Embryonic facial prominence (tissue), 1 donor: ENCODE measurements at regions not wholly inside any gene's neighbourhood (a gene's known extent, or its start where the extent isn't known, plus 50 kb on each side); places are given as distances from the start of the nearest gene placed in this dataset.

Experiments
- DNase-seq: peaks from one replicate; pipeline ENCODE4 v3.0.0-alpha.2; 2016; ENCODE audit errors: extremely low spot score

DNA sequence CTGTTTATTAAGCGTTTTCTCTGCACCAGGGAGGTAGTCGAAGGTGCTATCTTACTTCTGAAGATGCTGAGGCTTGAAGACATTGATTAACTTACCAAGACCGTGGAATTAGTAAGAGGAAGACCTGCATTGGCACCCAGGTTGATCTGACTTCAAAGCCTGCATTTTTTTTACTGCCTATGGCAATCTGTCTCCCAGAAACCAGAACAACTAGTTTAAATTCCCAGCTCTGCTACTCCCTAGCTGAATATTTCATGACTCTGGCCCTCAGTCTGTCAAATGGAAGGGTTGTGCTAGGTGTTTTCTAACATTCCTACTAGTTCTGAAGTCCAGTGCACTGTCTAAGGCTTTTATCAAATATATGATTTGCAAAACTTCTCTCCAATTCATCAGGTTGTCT lies 52.0 kb upstream of the GRAMD1B start:
- no peak for DNase-seq

DNA sequence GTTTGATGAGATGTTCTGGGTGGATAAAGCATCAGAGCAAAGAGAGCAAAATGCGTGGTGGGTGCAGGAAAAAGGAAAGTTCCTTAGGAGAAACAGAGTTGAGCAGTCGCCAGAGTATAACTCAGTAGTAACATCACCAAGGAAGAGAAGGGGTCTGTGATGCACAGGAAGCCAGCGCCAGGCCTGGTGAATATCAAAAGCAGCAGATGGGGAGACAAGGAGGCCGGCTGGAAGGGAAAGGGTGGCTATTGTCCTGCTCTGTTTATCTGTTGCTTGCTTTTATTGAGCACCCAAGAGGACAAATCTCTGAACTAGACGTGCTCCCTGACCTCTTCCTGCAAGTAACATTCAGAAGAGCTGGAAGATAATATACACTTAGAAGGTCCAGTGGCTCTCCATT lies 52.7 kb upstream of the GRAMD1B start:
- no peak for DNase-seq

DNA sequence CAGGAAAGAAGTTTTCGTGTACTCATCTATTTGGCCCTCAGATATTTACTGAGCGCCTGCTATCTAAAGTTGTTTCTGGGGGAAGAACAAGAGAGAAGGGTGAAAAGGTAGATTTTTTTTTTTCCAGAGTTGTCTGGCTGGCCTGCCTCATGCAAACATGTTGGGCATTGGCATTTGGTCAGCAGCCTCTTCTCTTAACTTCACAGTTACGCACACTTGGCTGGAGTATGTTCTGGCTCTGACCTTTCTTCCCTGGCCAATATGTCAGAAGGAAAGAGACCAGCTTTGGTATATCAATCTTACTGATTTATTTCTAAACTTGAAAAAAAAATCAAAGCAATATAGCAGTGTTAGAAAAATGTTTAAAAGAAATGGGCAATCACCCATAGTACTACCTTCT lies 54.2 kb upstream of the GRAMD1B start:
- DNase-seq = no peak

DNA sequence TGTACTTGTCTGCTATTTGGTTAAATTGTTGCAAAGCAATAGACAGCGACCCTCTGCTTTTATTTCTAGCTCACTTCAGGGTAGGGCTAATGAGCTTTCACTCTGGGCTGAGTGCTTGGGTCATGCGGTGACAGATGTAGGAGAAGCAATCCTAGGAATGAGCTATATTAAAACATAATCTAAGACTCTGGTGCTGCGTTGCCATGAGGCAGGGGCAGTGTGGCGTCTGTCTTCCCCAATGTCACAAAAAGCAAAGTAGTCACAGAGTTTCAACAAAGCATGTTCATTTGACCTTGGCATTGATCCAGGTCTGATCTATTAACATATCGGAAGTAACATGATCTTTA lies 55.5 kb upstream of the GRAMD1B start:
- DNase-seq = no peak

DNA sequence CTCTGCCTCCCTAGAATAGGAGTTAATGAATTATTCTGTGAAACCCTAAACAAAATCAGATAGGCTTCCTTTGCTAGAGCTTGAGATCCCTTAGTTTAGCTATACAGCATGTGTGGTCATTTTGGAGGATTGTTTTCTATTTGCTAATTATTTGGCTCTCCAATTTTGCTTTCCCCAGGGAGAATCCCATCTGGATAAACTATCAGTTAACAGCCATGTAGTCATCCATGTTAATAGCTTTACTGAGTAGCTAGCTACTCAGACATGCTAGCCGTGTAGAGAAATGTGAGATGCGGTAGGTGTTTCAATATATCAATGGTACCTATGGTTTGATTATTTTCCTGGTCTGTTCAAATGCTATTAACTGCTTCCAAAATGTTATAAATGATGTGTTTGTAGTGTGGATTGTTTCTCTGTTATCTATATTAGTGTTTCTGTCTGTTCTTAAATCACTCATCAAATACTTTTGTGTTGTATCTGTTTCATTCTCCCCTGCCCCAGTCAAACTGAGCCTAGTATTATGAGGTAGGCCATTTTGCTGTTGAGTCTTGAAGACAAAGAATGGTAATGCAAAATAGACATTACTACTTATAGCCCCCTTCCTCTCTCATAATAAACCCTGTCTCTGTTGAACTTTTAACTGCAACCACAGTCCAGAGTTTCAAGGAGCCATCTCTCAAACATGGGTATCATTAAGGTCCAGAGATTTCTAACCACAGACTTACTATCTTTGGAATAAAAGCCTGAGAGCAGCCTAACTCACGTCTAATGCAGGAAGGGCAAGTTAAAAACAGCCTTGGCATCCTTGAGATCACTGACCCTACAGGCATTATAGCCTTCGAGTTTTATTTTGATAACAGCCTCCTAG lies 56.1 kb upstream of the GRAMD1B start:
- DNase-seq = no peak

DNA sequence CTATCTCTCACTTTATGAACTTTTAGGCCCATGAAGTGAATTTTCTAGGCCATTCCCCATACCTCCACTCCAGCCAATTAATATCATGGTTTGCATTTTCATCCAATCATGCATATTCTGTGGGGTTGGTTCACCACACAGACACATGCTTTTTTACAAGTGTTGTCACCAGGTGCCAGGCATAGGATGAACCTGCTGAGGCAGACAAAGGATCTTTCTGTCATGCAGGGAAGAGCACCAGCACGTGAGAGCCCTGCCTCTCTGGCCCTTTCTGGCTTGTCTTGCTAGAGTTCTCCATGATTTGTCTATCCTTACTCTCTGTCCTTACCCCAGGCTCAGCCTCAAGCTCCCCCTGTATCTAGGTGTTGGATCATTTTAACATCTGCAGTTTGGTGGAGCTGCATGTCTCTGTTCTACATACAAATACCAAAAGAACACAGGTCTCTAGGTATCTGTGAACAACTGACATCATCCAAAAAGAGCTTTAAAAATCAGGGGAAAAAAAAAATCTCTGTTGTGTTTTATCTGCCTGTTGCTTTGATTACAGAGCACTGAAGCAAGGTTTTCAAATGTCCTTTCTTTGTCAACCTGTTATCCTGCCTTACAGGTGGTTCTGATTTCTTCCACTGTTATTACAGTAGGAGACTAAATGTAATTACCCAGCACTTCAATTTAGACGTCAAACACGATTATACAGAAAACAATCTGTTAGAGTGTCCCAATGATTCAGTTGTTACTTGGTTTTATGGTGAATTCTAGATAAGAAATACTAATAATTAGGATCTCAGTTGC lies 58.4 kb upstream of the GRAMD1B start:
- DNase-seq = no peak

DNA sequence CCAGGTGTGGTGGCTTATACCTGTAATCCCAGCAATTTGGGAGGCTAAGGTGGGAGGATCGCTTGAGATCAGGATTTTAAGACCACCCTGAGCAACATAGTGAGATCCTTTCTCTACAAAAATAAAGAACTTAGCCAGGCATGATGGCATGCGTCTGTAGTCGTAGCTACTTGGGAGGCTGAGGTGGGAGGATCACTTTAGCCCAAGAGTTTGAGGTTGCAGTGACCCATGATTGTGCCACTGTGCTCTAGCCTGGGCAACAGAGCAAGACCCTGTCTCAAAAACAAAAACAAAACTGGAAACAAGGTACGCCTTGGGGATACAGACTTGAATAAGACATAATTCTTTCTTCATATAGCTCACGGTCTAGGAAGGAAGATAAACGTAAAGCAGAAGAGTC lies 63.1 kb upstream of the GRAMD1B start:
- DNase-seq = no peak

DNA sequence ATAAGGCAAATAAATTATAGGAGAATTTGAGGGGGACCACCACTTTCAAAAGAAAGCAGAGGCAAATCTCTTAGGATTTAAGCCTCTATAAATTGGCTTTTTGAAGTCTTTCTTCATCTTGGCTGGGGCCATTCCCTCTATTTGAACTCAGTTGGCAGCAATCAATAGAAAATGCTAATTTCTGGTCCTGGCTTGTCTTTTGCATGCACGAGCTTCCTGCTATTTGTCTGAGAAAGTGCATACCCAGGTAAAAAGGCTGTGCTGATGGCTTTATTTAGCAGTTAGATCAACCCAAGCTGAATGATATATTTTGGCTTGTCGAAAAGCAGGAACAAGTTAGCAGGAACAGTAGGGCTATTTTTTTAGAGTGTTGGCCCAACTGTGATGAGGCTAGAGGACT lies 64.1 kb upstream of the GRAMD1B start:
- DNase-seq = no peak

DNA sequence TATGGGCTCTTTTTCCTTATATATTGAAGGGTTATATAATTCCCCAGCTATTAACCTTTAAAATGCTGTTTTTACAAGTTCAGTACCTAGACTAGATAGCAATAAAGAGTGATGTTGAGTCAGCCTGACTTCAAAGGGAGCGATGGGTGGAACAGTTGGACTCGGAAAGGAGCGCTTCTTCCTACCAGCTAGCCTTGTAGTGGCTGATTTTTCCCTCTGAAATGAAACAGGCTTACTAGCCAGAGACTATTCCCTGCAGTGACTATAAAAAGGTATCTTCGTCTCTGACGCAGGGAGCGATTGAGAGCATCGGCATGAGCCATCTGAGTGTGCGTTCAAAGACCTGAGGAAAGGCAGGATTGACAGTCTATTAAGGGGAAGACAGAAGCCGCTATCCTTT lies 66.0 kb upstream of the GRAMD1B start:
- no peak for DNase-seq

DNA sequence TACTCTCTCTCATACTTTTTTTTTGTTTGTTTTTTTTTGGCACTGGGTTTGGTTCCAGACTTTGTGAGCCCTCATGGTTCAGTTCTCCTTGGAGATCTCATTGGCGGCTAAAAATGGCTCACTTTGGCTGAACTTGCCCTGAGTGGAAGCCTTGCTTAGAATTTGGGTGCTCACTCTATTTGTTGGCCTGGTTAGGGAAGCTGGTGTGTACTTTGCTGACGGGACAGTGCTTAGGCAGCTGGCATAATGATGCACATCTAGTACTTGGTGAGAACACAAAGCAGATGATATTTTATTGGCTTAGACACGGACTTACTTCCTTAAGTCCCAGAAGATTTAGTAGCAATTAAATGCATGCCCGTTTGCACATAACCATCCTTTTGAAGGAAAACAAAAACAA lies 66.5 kb upstream of the GRAMD1B start:
- DNase-seq = no peak

DNA sequence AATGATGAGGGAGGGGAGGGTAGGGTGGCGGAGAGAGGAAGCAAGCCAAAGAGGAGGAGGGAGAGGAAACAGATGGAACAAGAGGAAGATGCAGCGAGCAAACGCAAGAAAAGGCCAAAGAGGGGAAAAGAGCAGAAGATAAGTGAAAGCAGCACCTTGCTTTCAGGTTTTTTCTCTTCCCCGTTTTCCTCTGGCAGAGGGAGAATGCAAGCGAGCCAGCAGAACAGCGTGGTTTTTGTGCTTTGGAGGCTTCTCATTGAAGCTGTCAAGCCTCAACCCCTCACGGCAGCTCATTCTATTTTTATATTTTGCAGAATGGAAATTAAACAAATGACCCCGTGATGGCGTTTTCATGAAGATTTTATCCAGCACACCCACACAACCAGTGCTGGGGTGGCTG lies 67.1 kb upstream of the GRAMD1B start:
- no peak for DNase-seq

DNA sequence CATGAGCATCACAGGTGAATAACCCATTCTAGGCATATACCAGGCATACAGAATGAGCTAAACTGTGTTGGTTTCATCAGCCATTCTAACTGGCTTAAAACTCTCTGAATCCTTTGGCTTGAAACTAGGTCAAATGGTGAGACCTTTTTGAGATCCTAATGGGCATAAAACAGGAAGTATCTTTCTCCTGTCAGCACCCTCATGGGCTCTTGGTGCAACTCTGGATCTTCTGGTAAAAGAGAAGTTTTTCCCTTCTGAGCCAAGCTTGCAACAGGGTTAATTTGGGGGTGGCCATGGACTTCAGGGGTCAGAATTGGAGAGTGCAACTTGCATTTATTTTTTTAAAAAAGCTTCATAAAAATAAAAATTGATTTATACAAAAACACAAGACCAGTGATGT lies 67.9 kb upstream of the GRAMD1B start:
- no peak for DNase-seq

DNA sequence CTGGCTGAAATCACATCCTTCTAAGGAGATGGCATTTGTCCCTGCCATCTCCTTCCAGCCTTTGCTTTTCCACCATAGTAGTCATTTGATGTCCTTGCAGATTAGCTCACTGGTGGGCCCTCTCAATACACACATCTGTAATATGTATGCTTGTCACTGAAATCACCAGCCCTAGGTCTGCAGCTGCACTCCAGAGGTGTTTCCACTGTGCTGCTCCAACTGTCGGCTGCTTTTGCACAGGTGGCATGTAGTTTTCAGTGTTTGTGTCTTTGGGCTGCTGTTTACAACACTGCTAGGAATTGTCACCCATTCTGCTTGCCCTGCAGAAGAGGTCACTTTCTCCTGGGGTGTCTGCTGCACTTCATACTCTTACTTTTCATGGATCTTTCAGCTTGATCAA lies 69.0 kb upstream of the GRAMD1B start:
- no peak for DNase-seq

DNA sequence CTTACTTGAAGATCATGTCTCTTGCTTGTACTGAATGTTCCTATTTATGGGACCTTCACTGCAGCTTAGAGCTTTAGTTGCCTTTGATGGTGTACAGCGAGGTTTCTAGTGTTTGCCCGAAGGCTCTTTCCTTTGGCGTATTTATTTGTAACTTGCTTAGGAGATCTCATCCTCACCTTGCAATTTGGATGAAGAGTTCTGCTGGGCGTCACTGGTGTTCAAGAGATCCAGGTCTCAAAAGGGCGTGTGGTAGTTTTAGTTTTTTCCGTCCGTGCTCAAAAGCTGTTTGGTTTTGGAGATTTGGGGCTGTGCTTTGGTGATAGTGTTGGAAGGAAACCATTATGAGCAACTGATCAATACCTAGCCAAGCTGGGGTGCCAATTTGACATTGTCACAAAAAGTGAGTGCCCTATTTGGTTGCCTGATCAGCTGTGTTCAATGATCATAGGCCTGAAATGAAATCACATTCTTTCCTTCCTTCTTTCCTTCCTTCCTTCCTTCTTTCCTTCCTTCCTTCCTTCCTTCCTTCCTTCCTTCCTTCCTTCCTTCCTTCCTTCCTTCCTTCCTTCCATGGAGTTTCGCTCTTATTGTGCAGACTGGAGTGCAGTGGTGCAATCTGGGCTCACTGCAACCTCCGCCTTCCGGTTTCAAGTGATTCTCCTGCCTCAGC lies 69.7 kb upstream of the GRAMD1B start:
- no peak for DNase-seq

DNA sequence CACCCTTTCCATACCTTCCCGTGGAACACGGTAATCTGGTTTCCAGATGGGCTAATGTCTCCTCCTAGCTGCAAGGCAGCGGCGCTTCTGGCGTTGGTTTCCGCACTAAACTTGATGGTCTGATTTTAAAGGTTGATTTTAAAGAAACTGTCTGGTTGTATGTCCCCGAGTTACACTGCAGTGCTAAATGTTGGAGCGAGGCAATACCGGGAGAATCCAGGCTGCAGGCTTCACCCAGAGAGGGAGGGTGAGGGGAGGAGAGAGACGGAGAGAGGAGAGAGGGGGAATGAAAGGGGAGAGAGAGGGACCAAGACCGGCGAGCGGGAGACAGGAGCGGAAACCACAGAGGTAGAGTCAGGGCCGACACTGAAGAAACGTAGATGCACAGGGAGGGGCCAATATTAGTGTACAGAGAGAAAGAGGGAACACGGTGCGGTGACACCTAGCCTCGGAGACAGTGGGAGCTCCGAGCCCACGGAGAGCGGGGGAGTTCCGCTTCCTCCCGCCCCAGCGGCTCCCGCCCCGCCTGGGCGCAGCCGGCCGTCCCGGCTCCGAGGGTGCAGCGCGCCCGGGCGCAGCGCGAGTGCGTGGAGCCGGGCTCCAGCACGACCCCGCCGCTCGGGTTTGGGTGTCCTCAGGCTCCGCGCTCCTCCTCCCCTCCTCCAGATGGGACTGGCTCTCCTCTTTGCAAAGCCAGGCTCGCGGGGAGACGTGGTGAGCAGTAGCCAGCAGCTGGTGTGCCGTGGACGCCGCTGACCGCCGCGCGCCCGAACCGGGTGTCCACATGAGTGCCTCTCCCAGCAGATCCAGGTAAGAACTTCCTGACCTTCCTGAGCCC lies 71.9 kb upstream of the GRAMD1B start:
- DNase-seq = no peak

DNA sequence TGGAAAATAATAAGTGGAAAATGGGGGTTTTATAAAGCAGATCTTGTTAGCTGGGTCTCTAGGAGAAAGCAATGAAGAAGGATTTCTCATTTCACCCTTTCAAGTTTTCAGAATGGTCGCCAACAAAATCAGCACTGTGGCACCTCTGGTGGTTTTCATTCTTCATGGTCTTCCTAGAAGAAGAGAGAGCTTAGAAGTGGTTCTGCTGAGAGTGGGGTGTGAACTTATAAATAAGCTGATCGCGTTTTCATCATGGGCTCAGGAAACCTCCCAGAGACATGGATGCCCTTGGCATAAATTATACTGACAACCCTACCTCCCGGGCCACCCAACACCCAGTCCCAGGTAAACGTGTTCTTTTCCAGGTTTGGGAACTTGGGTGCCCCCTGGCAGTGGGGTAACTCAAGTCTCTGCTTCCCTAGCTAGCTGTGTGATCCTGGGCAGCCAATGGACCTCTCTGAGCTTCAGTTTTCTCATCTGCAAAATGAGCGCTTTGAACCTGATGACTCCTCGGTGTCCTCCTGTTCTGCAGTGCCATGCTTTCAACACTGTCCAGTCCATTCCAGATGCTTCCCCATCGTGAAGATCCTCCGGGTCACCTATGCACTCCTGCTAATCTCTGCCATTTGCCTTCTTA lies 72.6 kb upstream of the GRAMD1B start:
- no peak for DNase-seq

DNA sequence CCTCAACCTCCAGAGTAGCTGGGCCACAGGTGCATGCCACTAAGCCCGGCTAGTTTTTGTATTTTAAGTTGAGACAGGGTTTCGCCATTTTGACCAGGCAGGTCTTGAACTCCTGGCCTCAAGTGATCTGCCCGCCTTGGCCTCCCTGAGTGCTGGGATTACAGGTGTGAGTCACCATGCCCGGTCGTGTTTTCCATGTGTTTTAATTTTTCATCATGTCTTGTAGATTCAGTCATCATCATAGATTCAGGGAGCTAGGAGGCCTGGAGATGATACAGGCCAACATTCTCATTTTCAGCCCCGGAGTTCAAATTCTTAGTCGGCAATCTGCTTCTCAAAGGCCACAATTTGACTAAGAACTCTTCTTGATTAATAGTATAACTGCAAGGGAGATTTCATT lies 73.5 kb upstream of the GRAMD1B start:
- no peak for DNase-seq

DNA sequence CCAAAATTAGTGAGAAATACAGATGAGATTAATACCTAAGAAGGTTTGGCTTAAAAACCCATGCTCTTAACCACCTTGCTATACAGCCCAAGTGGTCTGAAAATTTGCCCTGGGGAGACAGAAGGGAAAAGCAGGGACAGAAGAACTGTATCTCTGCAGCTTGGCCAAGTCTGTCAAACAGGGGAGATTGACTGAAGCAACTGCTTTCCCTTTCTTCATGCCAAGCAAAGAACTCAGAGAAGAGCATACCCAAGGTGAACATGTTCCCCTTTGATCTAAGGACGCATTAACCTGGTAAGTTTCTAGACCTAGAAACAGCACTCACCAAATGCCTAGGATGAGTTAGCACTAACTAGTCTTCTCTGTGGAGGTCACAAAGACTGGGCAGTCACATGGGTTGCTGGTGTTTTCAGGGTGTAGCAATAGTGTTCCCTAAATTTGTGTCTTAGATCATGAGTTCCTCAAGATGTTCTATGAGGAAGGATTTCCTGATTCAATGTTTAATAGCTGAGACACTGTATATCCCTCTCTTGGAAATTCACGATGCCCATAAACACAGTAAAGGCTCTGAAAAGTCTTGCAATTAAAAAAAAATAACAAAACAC lies 75.6 kb upstream of the GRAMD1B start:
- no peak for DNase-seq

DNA sequence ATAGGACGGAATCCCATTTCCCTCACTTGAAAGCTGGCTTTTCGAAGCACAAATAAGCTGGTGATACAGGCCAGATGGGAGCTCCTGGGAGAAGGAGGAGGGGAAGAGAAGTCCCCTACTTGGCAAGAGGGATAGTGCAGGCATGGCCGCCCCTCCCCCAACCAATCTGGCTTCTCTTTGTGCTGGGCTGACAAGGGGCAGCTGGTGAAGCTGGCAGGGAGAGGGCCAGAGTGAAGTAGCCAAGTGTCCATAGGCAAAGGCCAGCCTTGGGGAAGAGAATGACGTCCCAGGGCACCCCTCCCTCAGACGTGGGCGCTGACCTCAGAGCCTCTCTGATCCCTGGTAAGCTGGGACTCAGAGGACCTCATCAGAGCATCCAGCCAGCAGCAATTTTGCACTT lies 78.7 kb upstream of the GRAMD1B start:
- no peak for DNase-seq

DNA sequence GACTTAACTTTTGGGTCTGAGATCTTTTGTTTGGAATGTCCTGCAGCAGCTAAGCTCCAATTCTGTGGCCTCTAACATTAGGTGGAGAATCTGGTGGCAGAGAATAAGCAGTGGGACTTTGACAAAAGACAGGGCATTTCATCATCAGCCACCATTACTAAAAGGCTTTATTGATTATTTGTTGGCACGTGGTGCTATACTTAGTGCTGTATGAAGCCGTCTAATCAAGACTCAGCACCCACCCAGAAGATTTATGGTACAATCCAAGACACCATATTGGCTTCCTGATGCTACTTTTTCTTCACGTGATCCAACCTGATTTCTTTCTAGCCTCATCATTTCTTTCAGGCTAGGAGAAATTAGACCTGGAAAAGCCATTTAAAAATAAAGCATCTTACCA lies 80.7 kb upstream of the GRAMD1B start:
- no peak for DNase-seq

DNA sequence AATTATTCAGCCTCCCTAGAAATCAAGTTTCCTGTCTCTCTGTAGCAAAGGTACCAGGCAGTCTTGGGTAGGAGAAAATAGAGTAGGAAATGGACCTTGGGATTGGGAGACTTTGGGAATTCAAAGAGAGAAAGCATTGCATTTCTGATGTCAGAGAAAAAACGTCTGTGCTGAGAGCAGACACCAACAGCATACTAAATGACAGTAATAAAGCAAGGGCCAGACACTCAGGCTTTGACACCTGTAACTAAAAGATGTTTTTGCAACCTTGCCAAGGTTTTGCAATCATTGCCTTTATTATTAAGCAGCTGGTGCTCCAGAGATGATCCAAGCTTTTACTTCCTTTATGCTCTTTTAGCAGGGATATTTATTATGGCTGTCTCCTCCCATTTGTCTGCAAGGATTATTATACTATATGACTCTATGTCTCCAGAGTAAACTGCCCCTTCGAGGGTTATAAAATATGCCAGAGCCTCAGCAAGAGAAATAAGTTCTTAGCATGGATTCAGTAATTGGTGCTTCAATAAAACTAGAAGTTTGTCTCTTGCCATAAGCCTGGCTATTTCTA lies 85.2 kb upstream of the GRAMD1B start:
- DNase-seq = no peak
